HEK293T (cell line): ENCODE measurements at regions not wholly inside any gene's neighbourhood (a gene's known extent, or its start where the extent isn't known, plus 50 kb on each side); places are given as distances from the start of the nearest gene placed in this dataset.

ENCODE experiments used
- BHLHE40 ChIP-seq: fragments of 450-650 bp; IDR thresholded peaks from 2 replicates; pipeline ENCODE4 v1.6.1; 2016; ENCODE audit warnings: mild to moderate bottlenecking, moderate library complexity, borderline replicate concordance
- CTBP1 ChIP-seq: fragments of 450-650 bp; IDR thresholded peaks from 2 replicates; pipeline ENCODE4 v1.6.1; 2016; ENCODE audit warnings: borderline replicate concordance
- ELF4 ChIP-seq: fragments of 450-650 bp; IDR thresholded peaks from 2 replicates; pipeline ENCODE4 v1.6.1; 2017; ENCODE audit warnings: antibody characterized with exemption
- FOXK2 ChIP-seq: fragments of 450-650 bp; IDR thresholded peaks from 2 replicates; pipeline ENCODE4 v1.6.1; 2016; ENCODE audit warnings: mild to moderate bottlenecking
- FOXM1 ChIP-seq: fragments of 450-650 bp; IDR thresholded peaks from 2 replicates; pipeline ENCODE4 v1.6.1; 2017; ENCODE audit warnings: mild to moderate bottlenecking, borderline replicate concordance
- LEF1 ChIP-seq: fragments of 450-650 bp; IDR thresholded peaks from 2 replicates; pipeline ENCODE4 v1.6.1; 2017; ENCODE audit warnings: mild to moderate bottlenecking, borderline replicate concordance
- NFRKB ChIP-seq: fragments of 450-650 bp; IDR thresholded peaks from 2 replicates; pipeline ENCODE4 v1.6.1; 2016; ENCODE audit warnings: mild to moderate bottlenecking, moderate library complexity
- SP1 ChIP-seq: fragments of 450-650 bp; IDR thresholded peaks from 2 replicates; pipeline ENCODE4 v1.6.1; 2017
- SUZ12 ChIP-seq: fragments of 450-650 bp; IDR thresholded peaks from 2 replicates; pipeline ENCODE4 v1.6.1; 2016; ENCODE audit warnings: mild to moderate bottlenecking
- TARDBP ChIP-seq: fragments of 450-650 bp; IDR thresholded peaks from 2 replicates; pipeline ENCODE4 v1.6.1; 2016
- ZNF384 ChIP-seq: fragments of 450-650 bp; IDR thresholded peaks from 2 replicates; pipeline ENCODE4 v1.6.1; 2016
- TF ChIP-seq, protein P1 (sequence below): fragments of 450-650 bp; IDR thresholded peaks from 2 replicates; pipeline ENCODE4 v1.6.1; 2016

DNA sequence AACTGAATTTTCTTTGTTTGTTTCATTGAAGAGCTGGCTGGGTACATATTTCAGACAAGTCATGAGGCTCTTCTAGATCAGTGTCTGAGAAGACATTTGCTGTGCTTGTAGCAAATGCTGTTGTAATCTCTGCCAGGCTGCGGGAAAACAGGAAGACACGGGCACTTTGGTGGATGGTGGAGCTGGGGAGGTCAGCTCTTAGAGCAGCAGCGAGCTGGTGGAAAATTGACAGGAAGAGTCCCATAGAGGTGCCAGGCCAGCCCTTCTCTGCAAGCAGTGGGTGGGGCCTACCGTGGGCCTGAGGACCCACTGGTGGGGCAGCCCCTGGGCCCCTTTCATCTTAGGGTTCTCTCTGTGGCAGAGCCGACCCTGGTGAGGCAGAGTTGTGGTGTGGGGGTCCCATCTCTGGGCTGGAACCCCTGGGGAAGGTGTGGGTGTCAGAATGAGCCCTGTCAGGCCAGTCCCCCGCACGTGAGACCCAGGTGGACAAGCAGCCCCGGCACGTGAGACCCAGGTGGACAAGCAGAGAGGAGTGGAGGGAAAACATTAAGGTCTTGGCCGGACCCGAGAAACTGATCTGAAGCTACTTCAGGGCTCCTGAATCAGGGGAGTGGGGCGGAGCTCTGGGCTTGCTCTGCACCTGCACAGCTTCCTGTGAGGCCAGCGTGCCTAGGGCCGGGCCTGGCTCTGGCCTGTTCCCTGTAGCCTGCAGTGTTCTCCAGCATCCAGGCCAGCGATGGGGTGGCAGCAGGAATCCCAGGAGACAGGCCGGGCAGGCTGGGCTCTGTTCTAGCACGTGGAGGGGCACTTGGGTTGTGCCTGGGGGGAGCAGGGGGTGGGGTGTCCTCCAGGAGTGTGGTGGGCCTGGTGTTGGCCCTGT lies 273.5 kb upstream of the HDAC4 start:
- TF ChIP-seq LEF1 (no peak), SP1 (no peak), BHLHE40 (no peak), FOXM1 (no peak), FOXK2 (no peak), ELF4 (no peak), CTBP1 (no peak), TARDBP (no peak), NFRKB (no peak), ZNF384 (no peak), SUZ12 (no peak)
- TF ChIP-seq, protein P1, sequence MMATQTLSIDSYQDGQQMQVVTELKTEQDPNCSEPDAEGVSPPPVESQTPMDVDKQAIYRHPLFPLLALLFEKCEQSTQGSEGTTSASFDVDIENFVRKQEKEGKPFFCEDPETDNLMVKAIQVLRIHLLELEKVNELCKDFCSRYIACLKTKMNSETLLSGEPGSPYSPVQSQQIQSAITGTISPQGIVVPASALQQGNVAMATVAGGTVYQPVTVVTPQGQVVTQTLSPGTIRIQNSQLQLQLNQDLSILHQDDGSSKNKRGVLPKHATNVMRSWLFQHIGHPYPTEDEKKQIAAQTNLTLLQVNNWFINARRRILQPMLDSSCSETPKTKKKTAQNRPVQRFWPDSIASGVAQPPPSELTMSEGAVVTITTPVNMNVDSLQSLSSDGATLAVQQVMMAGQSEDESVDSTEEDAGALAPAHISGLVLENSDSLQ: no peak
